ENCODE measurements at regions not wholly inside any gene's neighbourhood (a gene's known extent, or its start where the extent isn't known, plus 50 kb on each side); places are given as distances from the start of the nearest gene placed in this dataset.

DNA sequence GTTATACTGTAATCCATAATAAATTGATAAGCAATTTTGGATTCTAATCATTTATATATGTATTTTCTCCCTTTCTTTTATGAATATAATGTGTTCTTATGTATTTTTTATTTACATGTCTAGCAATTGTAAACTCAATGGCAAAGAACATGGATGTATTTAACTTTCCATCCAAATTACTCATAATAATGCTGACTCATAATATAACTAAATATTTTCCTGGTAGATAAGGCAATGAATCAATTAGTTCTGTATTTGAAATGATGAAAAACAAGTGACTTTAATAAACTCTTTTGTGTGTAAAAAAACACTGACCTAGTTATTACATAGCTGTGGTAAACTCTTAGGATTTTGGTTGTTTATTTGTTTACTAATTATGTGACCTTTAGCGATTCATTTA lies 211.2 kb downstream of the DTHD1 start:
- no peak for TF ChIP-seq POLR2A (IDR thresholded peaks at IDR 0.05; ENCODE audit: low read length)
- TF ChIP-seq GATA1 (IDR thresholded peaks at IDR 0.05; ENCODE audit: low read depth, low read length): no peak
